ENCODE measurements at regions not wholly inside any gene's neighbourhood (a gene's known extent, or its start where the extent isn't known, plus 50 kb on each side); places are given as distances from the start of the nearest gene placed in this dataset.

DNA sequence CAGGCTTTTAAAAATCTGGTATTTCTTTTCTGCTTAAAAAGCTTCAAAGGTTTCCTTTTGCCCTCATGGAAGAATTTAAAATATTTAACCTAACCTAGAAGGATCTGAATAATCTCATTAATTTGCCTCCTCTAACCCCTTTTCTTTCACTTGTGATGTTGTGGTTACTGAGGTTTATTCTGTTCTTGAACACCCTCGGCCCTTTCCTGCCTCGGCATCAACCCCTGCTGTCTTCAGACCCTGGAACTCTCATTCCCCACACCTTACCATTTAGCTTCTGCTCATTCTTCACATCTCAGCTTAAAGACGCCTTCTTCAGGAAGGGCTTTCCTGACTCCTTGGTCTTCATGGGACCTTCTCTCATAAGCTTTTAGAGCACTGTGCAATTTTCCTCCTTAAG lies 131.4 kb upstream of the MAN2A1 start:
- TF ChIP-seq, protein P1, sequence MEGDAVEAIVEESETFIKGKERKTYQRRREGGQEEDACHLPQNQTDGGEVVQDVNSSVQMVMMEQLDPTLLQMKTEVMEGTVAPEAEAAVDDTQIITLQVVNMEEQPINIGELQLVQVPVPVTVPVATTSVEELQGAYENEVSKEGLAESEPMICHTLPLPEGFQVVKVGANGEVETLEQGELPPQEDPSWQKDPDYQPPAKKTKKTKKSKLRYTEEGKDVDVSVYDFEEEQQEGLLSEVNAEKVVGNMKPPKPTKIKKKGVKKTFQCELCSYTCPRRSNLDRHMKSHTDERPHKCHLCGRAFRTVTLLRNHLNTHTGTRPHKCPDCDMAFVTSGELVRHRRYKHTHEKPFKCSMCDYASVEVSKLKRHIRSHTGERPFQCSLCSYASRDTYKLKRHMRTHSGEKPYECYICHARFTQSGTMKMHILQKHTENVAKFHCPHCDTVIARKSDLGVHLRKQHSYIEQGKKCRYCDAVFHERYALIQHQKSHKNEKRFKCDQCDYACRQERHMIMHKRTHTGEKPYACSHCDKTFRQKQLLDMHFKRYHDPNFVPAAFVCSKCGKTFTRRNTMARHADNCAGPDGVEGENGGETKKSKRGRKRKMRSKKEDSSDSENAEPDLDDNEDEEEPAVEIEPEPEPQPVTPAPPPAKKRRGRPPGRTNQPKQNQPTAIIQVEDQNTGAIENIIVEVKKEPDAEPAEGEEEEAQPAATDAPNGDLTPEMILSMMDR (conservative IDR thresholded peaks at IDR 0.05): no peak
- TF ChIP-seq ZFX (IDR thresholded peaks at IDR 0.05): no peak
